ENCODE measurements at regions not wholly inside any gene's neighbourhood (a gene's known extent, or its start where the extent isn't known, plus 50 kb on each side); places are given as distances from the start of the nearest gene placed in this dataset.

- TF ChIP-seq POLR2A (IDR thresholded peaks at IDR 0.05; ENCODE audit: low read length) (no peak), GATA1 (IDR thresholded peaks at IDR 0.05; ENCODE audit: low read depth, low read length) (no peak)
These were observed 540.0 kb upstream of the GOT2 start for GRCh38 chr16:59274141-59274540.
